ENCODE measurements at regions not wholly inside any gene's neighbourhood (a gene's known extent, or its start where the extent isn't known, plus 50 kb on each side); places are given as distances from the start of the nearest gene placed in this dataset.

DNA sequence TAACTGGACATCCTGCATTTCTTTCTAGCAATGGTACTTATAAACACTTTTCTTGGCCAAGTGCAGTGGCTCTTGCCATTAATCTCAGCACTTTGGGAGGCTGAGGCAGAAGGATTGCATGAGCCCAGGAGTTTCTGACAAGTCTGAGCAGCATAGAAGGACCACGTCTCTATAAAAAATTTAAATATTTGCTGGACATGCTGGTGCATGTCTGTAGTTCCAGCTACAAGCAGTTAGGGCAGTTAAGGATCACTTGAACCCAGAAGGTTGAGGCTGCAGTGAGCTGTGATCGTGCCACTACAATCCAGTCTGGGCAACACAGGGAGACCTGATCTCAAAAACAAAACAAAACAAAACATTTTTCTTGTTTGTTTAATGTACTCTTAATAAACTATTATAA is 434.0 kb downstream of the PLA2G4A start:
- H3K4me3 ChIP-seq (ENCODE audit: low read depth, low read length), result no peak overlapping the region
- DNase-seq (ENCODE audit: low read depth), result no peak
- TF ChIP-seq, protein P1, sequence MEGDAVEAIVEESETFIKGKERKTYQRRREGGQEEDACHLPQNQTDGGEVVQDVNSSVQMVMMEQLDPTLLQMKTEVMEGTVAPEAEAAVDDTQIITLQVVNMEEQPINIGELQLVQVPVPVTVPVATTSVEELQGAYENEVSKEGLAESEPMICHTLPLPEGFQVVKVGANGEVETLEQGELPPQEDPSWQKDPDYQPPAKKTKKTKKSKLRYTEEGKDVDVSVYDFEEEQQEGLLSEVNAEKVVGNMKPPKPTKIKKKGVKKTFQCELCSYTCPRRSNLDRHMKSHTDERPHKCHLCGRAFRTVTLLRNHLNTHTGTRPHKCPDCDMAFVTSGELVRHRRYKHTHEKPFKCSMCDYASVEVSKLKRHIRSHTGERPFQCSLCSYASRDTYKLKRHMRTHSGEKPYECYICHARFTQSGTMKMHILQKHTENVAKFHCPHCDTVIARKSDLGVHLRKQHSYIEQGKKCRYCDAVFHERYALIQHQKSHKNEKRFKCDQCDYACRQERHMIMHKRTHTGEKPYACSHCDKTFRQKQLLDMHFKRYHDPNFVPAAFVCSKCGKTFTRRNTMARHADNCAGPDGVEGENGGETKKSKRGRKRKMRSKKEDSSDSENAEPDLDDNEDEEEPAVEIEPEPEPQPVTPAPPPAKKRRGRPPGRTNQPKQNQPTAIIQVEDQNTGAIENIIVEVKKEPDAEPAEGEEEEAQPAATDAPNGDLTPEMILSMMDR (IDR thresholded peaks at IDR 0.05; ENCODE audit: low read depth, low read length, missing control alignments), result no peak
- in situ Hi-C loops (cut with HindIII; ENCODE audit: low sequenced_read_pairs), result no loop called here

GRCh38 chr1:187264995-187265602 is 436.4 kb downstream of the PLA2G4A start:
- TF ChIP-seq, protein P1 (IDR thresholded peaks at IDR 0.05; ENCODE audit: low read depth, low read length, missing control alignments), result peak; percentile 65
- peak; percentile 66 for DNase-seq (ENCODE audit: low read depth)
- in situ Hi-C loops (cut with HindIII; ENCODE audit: low sequenced_read_pairs), result no loop called here
- no peak overlapping the region for H3K4me3 ChIP-seq (ENCODE audit: low read depth, low read length)

DNA sequence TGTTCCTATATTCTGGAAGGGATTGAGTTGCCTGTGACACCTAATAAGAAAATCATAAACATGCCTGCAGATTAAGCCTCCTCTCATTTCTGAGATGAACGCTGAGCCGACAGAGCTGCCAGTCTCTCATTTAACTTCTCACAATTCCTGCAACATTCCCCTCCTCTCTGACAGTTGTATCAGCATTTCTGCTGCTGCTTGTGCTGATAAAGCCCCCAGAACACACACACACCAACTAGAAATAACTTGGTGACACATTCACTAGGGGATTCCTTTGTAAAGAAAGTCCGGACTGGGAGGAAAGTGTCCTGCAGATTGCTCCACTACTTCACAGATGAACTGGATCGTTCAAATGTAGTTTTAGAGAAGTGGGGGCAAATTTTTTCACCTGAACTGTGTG is 437.3 kb downstream of the PLA2G4A start:
- H3K4me3 ChIP-seq (ENCODE audit: low read depth, low read length), result no peak overlapping the region
- TF ChIP-seq, protein P1 (IDR thresholded peaks at IDR 0.05; ENCODE audit: low read depth, low read length, missing control alignments), result no peak
- in situ Hi-C loops (cut with HindIII; ENCODE audit: low sequenced_read_pairs), result no loop called here
- no peak for DNase-seq (ENCODE audit: low read depth)

- in situ Hi-C loops (cut with HindIII; ENCODE audit: low sequenced_read_pairs), result no loop called here
- no peak overlapping the region for H3K4me3 ChIP-seq (ENCODE audit: low read depth, low read length)
- DNase-seq (ENCODE audit: low read depth), result no peak
- TF ChIP-seq, protein P1 (IDR thresholded peaks at IDR 0.05; ENCODE audit: low read depth, low read length, missing control alignments), result no peak
Observed at GRCh38 chr1:187267827-187268226, 439.1 kb downstream of the PLA2G4A start.

GRCh38 chr1:187270256-187270655 is 441.5 kb downstream of the PLA2G4A start:
- in situ Hi-C loops (cut with HindIII; ENCODE audit: low sequenced_read_pairs), result no loop called here
- no peak overlapping the region for H3K4me3 ChIP-seq (ENCODE audit: low read depth, low read length)
- TF ChIP-seq, protein P1 (IDR thresholded peaks at IDR 0.05; ENCODE audit: low read depth, low read length, missing control alignments), result no peak
- DNase-seq (ENCODE audit: low read depth), result no peak

DNA sequence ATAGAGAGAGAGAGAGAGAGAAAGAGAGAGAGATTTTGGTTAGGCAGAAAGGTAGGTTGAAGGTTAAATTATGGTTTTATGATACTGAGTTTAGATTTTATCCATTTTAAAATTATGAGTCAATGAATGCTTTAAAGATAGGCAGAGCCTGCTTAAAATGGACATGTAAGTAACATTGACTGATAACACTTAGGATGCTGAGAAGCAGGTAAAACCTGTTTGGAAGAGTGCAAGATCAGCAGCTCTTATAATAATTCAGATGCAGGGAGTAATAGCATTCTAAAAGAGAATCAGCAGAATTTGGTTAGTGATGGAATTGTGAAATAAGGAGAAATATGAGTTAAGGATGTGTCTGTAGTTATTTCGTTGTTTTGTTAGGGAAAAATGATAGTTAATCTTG is 446.6 kb downstream of the PLA2G4A start:
- no peak for DNase-seq (ENCODE audit: low read depth)
- no peak overlapping the region for H3K4me3 ChIP-seq (ENCODE audit: low read depth, low read length)
- in situ Hi-C loops (cut with HindIII; ENCODE audit: low sequenced_read_pairs), result no loop called here
- TF ChIP-seq, protein P1 (IDR thresholded peaks at IDR 0.05; ENCODE audit: low read depth, low read length, missing control alignments), result no peak
